K562 (cell line): ENCODE measurements at regions not wholly inside any gene's neighbourhood (a gene's known extent, or its start where the extent isn't known, plus 50 kb on each side); places are given as distances from the start of the nearest gene placed in this dataset.

Experiments used
- ATAC-seq: fragments of 200-7000 bp; cut with Tn5 transposase; 3 replicates; pipeline ENCODE4 v1.9.1; 2020; ENCODE audit warnings: moderate library complexity
- BruUV-seq: library from RNA; stranded (reverse); fragments of 400-500 nt; replicated peaks from 2 replicates; lab custom pipeline; 2021; lab: Mats Ljungman, UMichigan
- CTCF ChIA-PET: fragments of 300-600 bp; formaldehyde crosslinking; extraction: SDS; loops from one replicate; lab custom pipeline; 2021; ENCODE audit warnings: low intra/inter-chr PET ratio; lab: Yijun Ruan, JAX
- POLR2A ChIA-PET: fragments of 300-600, 350-650 bp; sonication (Branson Sonifier 250); formaldehyde crosslinking; extraction: SDS; loops from one replicate; lab custom pipeline; 2021; ENCODE audit warnings: antibody characterized with exemption, inconsistent platforms; lab: Yijun Ruan, JAX
- DNase-seq, 4 experiments: peaks; one replicate each; pipeline versions ENCODE4 v3.0.0 to v3.0.0-alpha.2; 2011 to 2018; ENCODE audit warnings: low spot score in 3 of 4, mixed read lengths in 3 of 4; ENCODE audit errors: extremely low read depth in 1 of 4
- FAIRE-seq: peaks from 2 replicates; lab custom pipeline; 2011; peaks lifted over from hg19 to GRCh38; lab: Jason Lieb, UNC
- H2AFZ ChIP-seq: 2 replicates; pipeline ENCODE4 v1.6.0; 2011; ENCODE audit warnings: low read depth, low read length, control low read depth, inconsistent platforms
- H3K27ac ChIP-seq: fragments of 200-600 bp; 3 replicates; pipeline ENCODE4 v1.8.0; 2011; ENCODE audit warnings: low read depth, mild to moderate bottlenecking, control low read depth, inconsistent platforms, low read length, moderate library complexity, mixed read lengths; ENCODE audit errors: extremely low read depth
- H3K27me3 ChIP-seq, 2 experiments: fragments of 300-600 bp in 1 of 2; 2 replicates in 1 of 2; 3 replicates in 1 of 2; pipeline versions ENCODE4 v1.6.0 to v1.8.0; 2011; ENCODE audit warnings: inconsistent platforms in 2 of 2, low read length in 2 of 2, mild to moderate bottlenecking in 1 of 2, mixed read lengths in 1 of 2, moderate library complexity in 1 of 2; ENCODE audit not compliant: control insufficient read depth in 2 of 2, insufficient read depth in 2 of 2
- H3K36me3 ChIP-seq: fragments of 300-600 bp; 3 replicates; pipeline ENCODE4 v1.8.0; 2011; ENCODE audit warnings: mild to moderate bottlenecking, low read length, inconsistent platforms; ENCODE audit not compliant: control insufficient read depth, insufficient read depth
- H3K4me1 ChIP-seq, 2 experiments: fragments of 200-600 bp in 1 of 2; replicated peaks in 1 of 2; 2 replicates in 1 of 2; 3 replicates in 1 of 2; pipeline versions ENCODE4 v1.5.1 to v1.8.0; 2011; ENCODE audit warnings: inconsistent platforms in 2 of 2, low read length in 2 of 2, mild to moderate bottlenecking in 1 of 2, mixed read lengths in 1 of 2, moderate library complexity in 1 of 2; ENCODE audit not compliant: control insufficient read depth in 2 of 2, insufficient read depth in 2 of 2
- H3K4me2 ChIP-seq: 2 replicates; pipeline ENCODE4 v1.6.1; 2011; ENCODE audit warnings: low read length, control low read depth, inconsistent platforms, mixed read lengths; ENCODE audit not compliant: insufficient read depth
- H3K4me3 ChIP-seq: fragments of 200-600 bp; sonication (generic), shearing (Covaris generic); 2 replicates; pipeline ENCODE4 v1.5.1; 2016; ENCODE audit warnings: control low read depth, inconsistent platforms
- H3K79me2 ChIP-seq: fragments of 200-600 bp; 3 replicates; pipeline ENCODE4 v1.8.0; 2011; ENCODE audit warnings: low read length, inconsistent platforms; ENCODE audit not compliant: control insufficient read depth, insufficient read depth
- H3K9ac ChIP-seq, 2 experiments: 2 replicates each; pipeline versions ENCODE4 v1.6.0 to v1.6.1; 2011; ENCODE audit warnings: low read depth in 2 of 2, low read length in 2 of 2, control low read depth in 1 of 2, inconsistent platforms in 1 of 2, mild to moderate bottlenecking in 1 of 2, mixed read lengths in 1 of 2; ENCODE audit not compliant: insufficient read depth in 1 of 2
- H3K9me1 ChIP-seq: one replicate; pipeline ENCODE4 v1.6.0; 2011; ENCODE audit warnings: inconsistent platforms, mild to moderate bottlenecking, low read length, moderate library complexity; ENCODE audit not compliant: control insufficient read depth, insufficient read depth
- H3K9me3 ChIP-seq: replicated peaks from 2 replicates; pipeline ENCODE4 v1.5.1; 2011; ENCODE audit warnings: low read depth, low read length, inconsistent platforms; ENCODE audit not compliant: control insufficient read depth, insufficient read depth
- H4K20me1 ChIP-seq: replicated peaks from 2 replicates; pipeline ENCODE4 v1.6.1; 2011; ENCODE audit warnings: low read length, inconsistent platforms, mixed read lengths; ENCODE audit not compliant: control insufficient read depth, insufficient read depth
- ARNT ChIP-seq, 2 experiments: fragments of 450-650 bp; IDR thresholded peaks; 2 replicates each; pipeline ENCODE4 v1.6.1; 2016; ENCODE audit warnings: mild to moderate bottlenecking in 1 of 2
- BCL6 ChIP-seq: fragments of 250-450 bp; sonication (Bioruptor Pico); IDR thresholded peaks from 2 replicates; pipeline ENCODE4 v1.4.0; 2020
- BDP1 ChIP-seq: IDR thresholded peaks from 3 replicates; pipeline ENCODE4 v1.6.1; 2011; ENCODE audit not compliant: insufficient read length, insufficient read depth
- CBX5 ChIP-seq: IDR thresholded peaks from 2 replicates; pipeline ENCODE4 v1.6.1; 2014; ENCODE audit warnings: low read depth, borderline replicate concordance
- CHAMP1 ChIP-seq: fragments of 450-650 bp; IDR thresholded peaks from 2 replicates; pipeline ENCODE4 v1.6.1; 2016; ENCODE audit warnings: mild to moderate bottlenecking
- ELK3 ChIP-seq: fragments of 450-650 bp; formaldehyde crosslinking; IDR thresholded peaks from 2 replicates; pipeline ENCODE4 v1.4.0; 2020; ENCODE audit warnings: mild to moderate bottlenecking
- FOXK1 ChIP-seq: sonication (generic); formaldehyde crosslinking; IDR thresholded peaks from 2 replicates; pipeline ENCODE4 v1.8.0; 2022; ENCODE audit warnings: missing genetic modification reagents, mild to moderate bottlenecking, borderline replicate concordance
- HNRNPUL1 ChIP-seq: fragments of 200-400 bp; formaldehyde crosslinking; IDR thresholded peaks from 2 replicates; pipeline ENCODE4 v1.6.1; 2017; ENCODE audit warnings: low read length
- JUN ChIP-seq, 2 experiments: sonication (generic) in 1 of 2; formaldehyde crosslinking in 1 of 2; IDR thresholded peaks; 2 replicates each; pipeline versions ENCODE4 v1.6.1 to v1.8.0; 2012 to 2022; ENCODE audit warnings: borderline replicate concordance in 2 of 2, mild to moderate bottlenecking in 2 of 2, improper control_type of control experiment in 1 of 2, low read depth in 1 of 2, low read length in 1 of 2, missing genetic modification reagents in 1 of 2
- NUFIP1 ChIP-seq: fragments of 450-650 bp; IDR thresholded peaks from 2 replicates; pipeline ENCODE4 v1.6.1; 2018; ENCODE audit not compliant: partially characterized antibody
- SRSF1 ChIP-seq: fragments of 200-400 bp; formaldehyde crosslinking; IDR thresholded peaks from 2 replicates; pipeline ENCODE4 v1.6.1; 2017; ENCODE audit warnings: mild to moderate bottlenecking, low read depth, low read length, moderate library complexity
- ZBTB43 ChIP-seq: sonication (generic); formaldehyde crosslinking; IDR thresholded peaks from 2 replicates; pipeline ENCODE4 v1.8.0; 2023; ENCODE audit warnings: mild to moderate bottlenecking, missing genetic modification reagents
- ZFP30 ChIP-seq: fragments of 250-450 bp; sonication (Bioruptor Pico); IDR thresholded peaks from 2 replicates; pipeline ENCODE4 v1.8.0; 2022; ENCODE audit warnings: moderate library complexity, mild to moderate bottlenecking, inconsistent platforms, borderline replicate concordance
- ZNF239 ChIP-seq: fragments of 250-450 bp; sonication (Bioruptor Pico); IDR thresholded peaks from 2 replicates; pipeline ENCODE4 v1.4.0; 2020; ENCODE audit warnings: mild to moderate bottlenecking
- ZNF263 ChIP-seq: sonication (generic); formaldehyde crosslinking; IDR thresholded peaks from 2 replicates; pipeline ENCODE4 v1.8.0; 2022; ENCODE audit warnings: mild to moderate bottlenecking, missing genetic modification reagents, borderline replicate concordance
- ZNF76 ChIP-seq: fragments of 250-450 bp; sonication (Bioruptor Pico); IDR thresholded peaks from 2 replicates; pipeline ENCODE4 v1.4.0; 2020; ENCODE audit warnings: mild to moderate bottlenecking, moderate library complexity, borderline replicate concordance
- ZNF830 ChIP-seq: fragments of 250-450 bp; sonication (Bioruptor Pico); IDR thresholded peaks from 2 replicates; pipeline ENCODE4 v1.5.0; 2021; ENCODE audit warnings: mild to moderate bottlenecking
- WGBS: fragments of 100-300 bp; shearing (Covaris generic); methylation state at CpG from one replicate; pipeline ENCODE4 v1.1.6; 2016; ENCODE audit warnings: low coverage, mixed read lengths; ENCODE audit not compliant: insufficient coverage; ENCODE audit errors: missing lambda C conversion rate; 5-methylcytosine and 5-hydroxymethylcytosine counted together
- in situ Hi-C: fragments of 300-500 bp; cut with MboI; formaldehyde crosslinking; loops from 4 replicates; pipeline ENCODE4 v1.15.0; 2018; ENCODE audit warnings: inconsistent platforms, mixed read lengths
- intact Hi-C: fragments of 100-400 bp; cut with micrococcal nuclease; formaldehyde crosslinking; loops from 2 replicates; pipeline ENCODE4 v1.14.2; 2022

GRCh38 chr6:138567052-138567451 is 67.8 kb upstream of the NHSL1 start (continued):
- no peak for TF ChIP-seq ELK3 (CRISPR knock-in tag)
- TF ChIP-seq FOXK1 (CRISPR knock-in tag) = no peak
- no peak for TF ChIP-seq SRSF1

GRCh38 chr6:138568997-138569396 is 69.7 kb upstream of the NHSL1 start:
- Histone ChIP-seq H2AFZ (no peak overlapping the region), H3K79me2 (no peaks in the 10 kb centered on the region), H3K36me3 (no peaks in the 10 kb centered on the region), H3K9me1 (no peaks in the 10 kb centered on the region), H3K4me3 (no peak overlapping the region), H4K20me1 (no peaks in the 10 kb centered on the region), H3K27ac (no peak overlapping the region), H3K9me3 (no peaks in the 10 kb centered on the region), H3K4me1 (no peaks in the 10 kb centered on the region), H3K27me3 (peaks cover 28 to 43% of the 10 kb centered on the region in 2 experiments; a peak in 4 of 5 replicates), H3K9ac (no peak overlapping the region), H3K4me2 (no peak overlapping the region)
- in situ Hi-C loops = no loop called here
- no TSS peak for BruUV-seq
- POLR2A ChIA-PET = no interaction called here
- WGBS = under 1% methylated on average over 6 of the region's 8 CpGs
- ATAC-seq (no peak), FAIRE-seq (no peak), DNase-seq (no peak)
- no peak for TF ChIP-seq BCL6 (CRISPR knock-in tag)
- no peak for TF ChIP-seq CHAMP1
- no peak for TF ChIP-seq ZNF830 (CRISPR knock-in tag)
- no peak for TF ChIP-seq CBX5
- TF ChIP-seq BDP1 = no peak
- TF ChIP-seq ZNF239 = no peak
- no peak for TF ChIP-seq ZFP30 (CRISPR knock-in tag)
- TF ChIP-seq HNRNPUL1 = no peak
- TF ChIP-seq ZNF76 (CRISPR knock-in tag) = no peak
- TF ChIP-seq ARNT (IDR thresholded peaks at IDR 0.05) = no peak
- no peak for TF ChIP-seq JUN (IDR thresholded peaks at IDR 0.05; ENCODE audit: borderline replicate concordance, low read depth, low read length)
- TF ChIP-seq JUN (CRISPR knock-in tag; IDR thresholded peaks at IDR 0.05; ENCODE audit: borderline replicate concordance) = no peak
- no peak for TF ChIP-seq ZBTB43 (CRISPR knock-in tag)
- TF ChIP-seq ZNF263 (CRISPR knock-in tag) = no peak
- TF ChIP-seq NUFIP1 = no peak
- CTCF ChIA-PET = interaction anchor here (0.6 kb wide), 1 partner anchor 540 kb away, joined by 4 read pairs; no protein-coding TSS in a partner anchor
- intact Hi-C loops = no loop called here
